CD4-positive, alpha-beta T cell (primary cell): ENCODE measurements at regions not wholly inside any gene's neighbourhood (a gene's known extent, or its start where the extent isn't known, plus 50 kb on each side); places are given as distances from the start of the nearest gene placed in this dataset.

Source experiments
- ATAC-seq: fragments of 200-7000 bp; cut with Tn5 transposase; one replicate; pipeline ENCODE4 v1.10.0; 2022; ENCODE audit warnings: mild to moderate bottlenecking; ENCODE audit not compliant: poor library complexity
- CTCF ChIA-PET: fragments of 350-600 bp; sonication (Branson Sonifier 250); formaldehyde crosslinking; loops from one replicate; lab custom pipeline; 2021; ENCODE audit warnings: antibody characterized with exemption, inconsistent platforms; lab: Charles Lee
- POLR2A ChIA-PET: fragments of 350-600 bp; sonication (Branson Sonifier 250); formaldehyde crosslinking; loops from one replicate; lab custom pipeline; 2021; ENCODE audit warnings: antibody characterized with exemption, inconsistent platforms; lab: Charles Lee
- DNase-seq, 14 experiments: peaks; one replicate each; pipeline ENCODE4 v3.0.0-alpha.2; 2013 to 2020; ENCODE audit warnings: mixed read lengths in 2 of 14
- H3K27ac ChIP-seq, 2 donors: one replicate each; pipeline versions ENCODE4 v1.5.1 to v1.7.0; 2013; ENCODE audit warnings: low read length in 2 of 2, low read depth in 1 of 2, mild to moderate bottlenecking in 1 of 2
- H3K27me3 ChIP-seq, 2 experiments: 1 replicate in 1 of 2; 2 replicates in 1 of 2; pipeline versions ENCODE4 v1.6.1 to v1.7.0; 2013; ENCODE audit warnings: low read length in 2 of 2, control low read depth in 1 of 2, mild to moderate bottlenecking in 1 of 2, moderate library complexity in 1 of 2; ENCODE audit not compliant: insufficient read depth in 2 of 2, control insufficient read depth in 1 of 2
- H3K36me3 ChIP-seq: one replicate; pipeline ENCODE4 v1.6.1; 2013; ENCODE audit warnings: low read length, control low read depth; ENCODE audit not compliant: insufficient read depth
- H3K4me1 ChIP-seq: one replicate; pipeline ENCODE4 v1.6.1; 2013; ENCODE audit warnings: low read length, control low read depth; ENCODE audit not compliant: insufficient read depth
- H3K4me3 ChIP-seq: one replicate; pipeline ENCODE4 v1.5.1; 2013; ENCODE audit warnings: mild to moderate bottlenecking, low read length, moderate library complexity
- H3K9me3 ChIP-seq, 2 experiments: 1 replicate in 1 of 2; 2 replicates in 1 of 2; pipeline versions ENCODE4 v1.6.1 to v1.7.0; 2013; ENCODE audit warnings: low read length in 2 of 2, mild to moderate bottlenecking in 2 of 2, control low read depth in 1 of 2, moderate library complexity in 1 of 2; ENCODE audit not compliant: control insufficient read depth in 1 of 2, insufficient read depth in 1 of 2
- H3K27ac Mint-ChIP-seq: one replicate; pipeline ENCODE4 v1.8.0; 2020; ENCODE audit warnings: mixed read lengths
- H3K27me3 Mint-ChIP-seq: one replicate; pipeline ENCODE4 v1.8.0; 2021; ENCODE audit warnings: mixed read lengths
- H3K36me3 Mint-ChIP-seq: one replicate; pipeline ENCODE4 v1.8.0; 2021; ENCODE audit warnings: low read depth, mixed read lengths
- H3K4me1 Mint-ChIP-seq: one replicate; pipeline ENCODE4 v1.8.0; 2021; ENCODE audit warnings: low read depth, mixed read lengths
- H3K4me3 Mint-ChIP-seq: one replicate; pipeline ENCODE4 v1.8.0; 2020; ENCODE audit warnings: mild to moderate bottlenecking, mixed read lengths
- H3K9me3 Mint-ChIP-seq: one replicate; pipeline ENCODE4 v1.8.0; 2020; ENCODE audit warnings: mixed read lengths
- CTCF ChIP-seq: fragments of 200-600 bp; IDR thresholded peaks from one replicate; pipeline ENCODE4 v1.8.0; 2022; ENCODE audit warnings: antibody characterized with exemption, mild to moderate bottlenecking
- intact Hi-C, 2 experiments: fragments of 100-400 bp; cut with DNase I in 1 of 2; cut with micrococcal nuclease in 1 of 2; formaldehyde crosslinking; loops; one replicate each; pipeline versions ENCODE4 v1.15.1 to v1.9.0; 2023 to 2025; cut with DNase I, micrococcal nuclease

GRCh38 chr16:65494080-65494479 lies 372.2 kb upstream of the CDH11 start:
- Histone ChIP-seq H3K4me3 (no peak overlapping the region), H3K9me3 (peaks cover 0 to 5% of the 10 kb centered on the region in 2 experiments), H3K36me3 (no peaks in the 10 kb centered on the region), H3K27ac (no peak overlapping the region), H3K27me3 (no peaks in the 10 kb centered on the region), H3K4me1 (no peaks in the 10 kb centered on the region)
- TF ChIP-seq CTCF, result no peak
- ChIA-PET CTCF (no interaction called here), POLR2A (no interaction called here)
- Mint-ChIP-seq H3K36me3 (no peaks in the 10 kb centered on the region), H3K9me3 (peaks cover 11% of the 10 kb centered on the region), H3K4me1 (no peaks in the 10 kb centered on the region), H3K4me3 (no peak overlapping the region), H3K27ac (no peak overlapping the region), H3K27me3 (no peaks in the 10 kb centered on the region)
- DNase-seq (no peak), ATAC-seq (no peak)
- intact Hi-C loops, result no loop called here

GRCh38 chr16:65490286-65490685 lies 368.4 kb upstream of the CDH11 start:
- intact Hi-C loops, result no loop called here
- Mint-ChIP-seq H3K4me3 (no peak overlapping the region), H3K4me1 (no peaks in the 10 kb centered on the region), H3K9me3 (peaks cover 9% of the 10 kb centered on the region), H3K36me3 (no peaks in the 10 kb centered on the region), H3K27ac (no peak overlapping the region), H3K27me3 (no peaks in the 10 kb centered on the region)
- Histone ChIP-seq H3K9me3 (no peaks in the 10 kb centered on the region), H3K4me1 (no peaks in the 10 kb centered on the region), H3K36me3 (no peaks in the 10 kb centered on the region), H3K4me3 (no peak overlapping the region), H3K27me3 (no peaks in the 10 kb centered on the region), H3K27ac (no peak overlapping the region)
- CTCF ChIA-PET, result no interaction called here
- ATAC-seq (no peak), DNase-seq (no peak)
- no peak for TF ChIP-seq CTCF
- POLR2A ChIA-PET, result no interaction called here

- H3K27me3 ChIP-seq, result no peaks in the 10 kb centered on the region
- CTCF ChIA-PET, result no interaction called here
- no peak overlapping the region for H3K4me3 ChIP-seq
- H3K27ac ChIP-seq, result no peak overlapping the region
- no peaks in the 10 kb centered on the region for H3K27me3 Mint-ChIP-seq
- H3K4me1 Mint-ChIP-seq, result no peaks in the 10 kb centered on the region
- intact Hi-C loops, result no loop called here
- H3K36me3 Mint-ChIP-seq, result no peaks in the 10 kb centered on the region
- POLR2A ChIA-PET, result no interaction called here
- no peak overlapping the region for H3K4me3 Mint-ChIP-seq
- no peak for DNase-seq
- H3K9me3 Mint-ChIP-seq, result peaks cover 9% of the 10 kb centered on the region
- TF ChIP-seq CTCF, result no peak
- H3K9me3 ChIP-seq, result no peaks in the 10 kb centered on the region
- no peak overlapping the region for H3K27ac Mint-ChIP-seq
- ATAC-seq, result no peak
- H3K4me1 ChIP-seq, result no peaks in the 10 kb centered on the region
- no peaks in the 10 kb centered on the region for H3K36me3 ChIP-seq
Measured at GRCh38 chr16:65489531-65490023, 367.7 kb upstream of the CDH11 start.
